H1 (cell line): ENCODE measurements at regions not wholly inside any gene's neighbourhood (a gene's known extent, or its start where the extent isn't known, plus 50 kb on each side); places are given as distances from the start of the nearest gene placed in this dataset.

Source experiments
- CTCF ChIP-seq, 3 experiments: IDR thresholded peaks; 1 replicate in 2 of 3; 2 replicates in 1 of 3; pipeline versions ENCODE4 v1.5.1 to v1.6.1; 2011; ENCODE audit warnings: low read length in 3 of 3, mild to moderate bottlenecking in 3 of 3, inconsistent platforms in 2 of 3, low read depth in 1 of 3, moderate library complexity in 1 of 3; ENCODE audit not compliant: insufficient read depth in 1 of 3; ENCODE audit errors: control extremely low read depth in 1 of 3
- EZH2 ChIP-seq: fragments of 200-600 bp; sonication (generic); IDR thresholded peaks from 2 replicates; pipeline ENCODE4 v1.7.1; 2012; ENCODE audit warnings: low read depth, mild to moderate bottlenecking, moderate library complexity, low read length, inconsistent platforms; ENCODE audit not compliant: severe bottlenecking
- PHF8 ChIP-seq: fragments of 200-600 bp; sonication (generic); conservative IDR thresholded peaks from 2 replicates; pipeline ENCODE4 v1.7.1; 2012; ENCODE audit warnings: low read depth, mild to moderate bottlenecking, inconsistent platforms, low read length, moderate library complexity
- POLR2A ChIP-seq, 2 experiments: IDR thresholded peaks; 1 replicate in 1 of 2; 2 replicates in 1 of 2; pipeline ENCODE4 v1.6.1; 2011; ENCODE audit warnings: low read depth in 2 of 2, low read length in 2 of 2, mild to moderate bottlenecking in 2 of 2; ENCODE audit errors: control extremely low read depth in 1 of 2
- POLR2AphosphoS5 ChIP-seq: IDR thresholded peaks from 2 replicates; pipeline ENCODE4 v1.6.1; 2011; ENCODE audit warnings: low read depth, low read length
- RNF2 ChIP-seq: fragments of 200-900, 300-1000 bp; sonication (generic); IDR thresholded peaks from 2 replicates; pipeline ENCODE4 v1.7.1; 2016; ENCODE audit warnings: borderline replicate concordance, low read depth, mild to moderate bottlenecking, antibody characterized with exemption, low read length; ENCODE audit not compliant: poor library complexity, severe bottlenecking; ENCODE audit errors: missing control alignments
- SP1 ChIP-seq: IDR thresholded peaks from 2 replicates; pipeline ENCODE4 v1.6.1; 2011; ENCODE audit warnings: low read depth, low read length
- SP2 ChIP-seq: IDR thresholded peaks from 2 replicates; pipeline ENCODE4 v1.6.1; 2012; ENCODE audit warnings: mild to moderate bottlenecking, low read length, inconsistent platforms
- TAF1 ChIP-seq: IDR thresholded peaks from 2 replicates; pipeline ENCODE4 v1.6.1; 2011; ENCODE audit warnings: mild to moderate bottlenecking, low read depth, low read length
- YY1 ChIP-seq: IDR thresholded peaks from 2 replicates; pipeline ENCODE4 v1.6.1; 2011; ENCODE audit warnings: low read depth, mild to moderate bottlenecking, low read length

GRCh38 chr16:85208181-85208580, 95.9 kb upstream of the CIBAR2 start:
- no peak for TF ChIP-seq PHF8
- TF ChIP-seq CTCF (IDR thresholded peaks at IDR 0.05; ENCODE audit: control extremely low read depth in 1 of 3, insufficient read depth in 1 of 3, low read depth in 1 of 3, low read length in 3 of 3): no peak
- no peak for TF ChIP-seq TAF1
- TF ChIP-seq RNF2: no peak
- TF ChIP-seq YY1: no peak
- no peak for TF ChIP-seq EZH2
- TF ChIP-seq POLR2A (IDR thresholded peaks at IDR 0.05; ENCODE audit: control extremely low read depth in 1 of 2, low read depth in 2 of 2, low read length in 2 of 2): no peak
- no peak for TF ChIP-seq POLR2AphosphoS5
- no peak for TF ChIP-seq SP1
- TF ChIP-seq SP2: no peak
